T-cell (primary cell): ENCODE measurements at regions not wholly inside any gene's neighbourhood (a gene's known extent, or its start where the extent isn't known, plus 50 kb on each side); places are given as distances from the start of the nearest gene placed in this dataset.

ENCODE experiments used
- ATAC-seq, 4 experiments: fragments of 200-7000 bp in 3 of 4; fragments of 150-1000 bp in 1 of 4; cut with Tn5 transposase; replicated peaks in 1 of 4; 1 replicate in 3 of 4; 2 replicates in 1 of 4; pipeline ENCODE4 v1.10.0; 2021; ENCODE audit warnings: moderate library complexity in 3 of 4, mild to moderate bottlenecking in 2 of 4, moderate number of reproducible peaks in 1 of 4
- CTCF ChIA-PET, 2 donors: fragments of 300-600 bp; sonication (Branson Sonifier 250); formaldehyde crosslinking; loops; one replicate each; lab custom pipeline; 2022; ENCODE audit warnings: antibody characterized with exemption in 2 of 2; lab: Charles Lee
- POLR2A ChIA-PET, 2 donors: fragments of 300-600 bp; sonication (Branson Sonifier 250); formaldehyde crosslinking; loops; one replicate each; lab custom pipeline; 2022; ENCODE audit warnings: antibody characterized with exemption in 2 of 2; lab: Charles Lee
- DNase-seq, 35 experiments: peaks; one replicate each; pipeline versions ENCODE4 v3.0.0 to v3.0.0-alpha.2; 2013 to 2023
- H3K27ac ChIP-seq: one replicate; pipeline ENCODE4 v1.5.1; 2013; ENCODE audit warnings: low read length
- H3K27me3 ChIP-seq, 2 experiments: replicated peaks in 1 of 2; 1 replicate in 1 of 2; 2 replicates in 1 of 2; pipeline versions ENCODE4 v1.6.1 to v1.7.0; 2013; ENCODE audit warnings: low read length in 1 of 2, mixed read lengths in 1 of 2; ENCODE audit not compliant: control insufficient read depth in 2 of 2, insufficient read depth in 2 of 2; ENCODE audit errors: extremely low read depth in 1 of 2
- H3K36me3 ChIP-seq, 2 donors: 1 replicate in 1 of 2; 2 replicates in 1 of 2; pipeline versions ENCODE4 v1.6.1 to v1.7.0; 2013; ENCODE audit warnings: low read length in 1 of 2; ENCODE audit not compliant: control insufficient read depth in 2 of 2, insufficient read depth in 1 of 2; ENCODE audit errors: extremely low read depth in 1 of 2
- H3K4me1 ChIP-seq, 2 experiments: 1 replicate in 1 of 2; 2 replicates in 1 of 2; pipeline versions ENCODE4 v1.6.1 to v1.7.0; 2013; ENCODE audit warnings: low read length in 2 of 2, mixed read lengths in 1 of 2; ENCODE audit not compliant: insufficient read depth in 2 of 2, control insufficient read depth in 1 of 2; ENCODE audit errors: extremely low read depth in 1 of 2
- H3K4me3 ChIP-seq, 2 donors: 1 replicate in 1 of 2; 2 replicates in 1 of 2; pipeline versions ENCODE4 v1.5.1 to v1.7.0; 2013; ENCODE audit warnings: mild to moderate bottlenecking in 2 of 2, low read length in 1 of 2, moderate library complexity in 1 of 2; ENCODE audit not compliant: control insufficient read depth in 1 of 2; ENCODE audit errors: extremely low read depth in 1 of 2
- H3K9me3 ChIP-seq: 2 replicates; pipeline ENCODE4 v1.7.0; 2013
- H3K27ac Mint-ChIP-seq, 2 donors: one replicate each; pipeline ENCODE4 v1.8.0; 2020 to 2021; ENCODE audit warnings: mild to moderate bottlenecking in 2 of 2, mixed read lengths in 2 of 2
- H3K27me3 Mint-ChIP-seq, 2 donors: one replicate each; pipeline ENCODE4 v1.8.0; 2021 to 2022; ENCODE audit warnings: mixed read lengths in 2 of 2
- H3K36me3 Mint-ChIP-seq: one replicate; pipeline ENCODE4 v1.8.0; 2021; ENCODE audit warnings: mixed read lengths
- H3K4me1 Mint-ChIP-seq, 3 donors: one replicate each; pipeline ENCODE4 v1.8.0; 2020 to 2022; ENCODE audit warnings: mixed read lengths in 3 of 3, mild to moderate bottlenecking in 1 of 3
- H3K4me3 Mint-ChIP-seq, 3 donors: one replicate each; pipeline ENCODE4 v1.8.0; 2020 to 2022; ENCODE audit warnings: mild to moderate bottlenecking in 3 of 3, mixed read lengths in 3 of 3, moderate library complexity in 3 of 3
- H3K9me3 Mint-ChIP-seq, 3 donors: one replicate each; pipeline ENCODE4 v1.8.0; 2020 to 2022; ENCODE audit warnings: mixed read lengths in 3 of 3
- WGBS: methylation state at CpG from one replicate; pipeline ENCODE4 v1.1.5; 2013; ENCODE audit warnings: missing lambda C conversion rate; ENCODE audit not compliant: insufficient coverage; 5-methylcytosine and 5-hydroxymethylcytosine counted together

- CTCF ChIA-PET: no interaction called here
- H3K27me3 Mint-ChIP-seq: no peaks in the 10 kb centered on the region
- POLR2A ChIA-PET: no interaction called here
- H3K4me3 Mint-ChIP-seq: no peak overlapping the region
- no peak overlapping the region for H3K4me3 ChIP-seq
- no peaks in the 10 kb centered on the region for H3K4me1 Mint-ChIP-seq
- H3K27me3 ChIP-seq: no peaks in the 10 kb centered on the region
- no peak for DNase-seq
- H3K4me1 ChIP-seq: no peaks in the 10 kb centered on the region
- H3K9me3 ChIP-seq: no peaks in the 10 kb centered on the region
- no peaks in the 10 kb centered on the region for H3K36me3 Mint-ChIP-seq
- H3K36me3 ChIP-seq: no peaks in the 10 kb centered on the region
- 96% methylated on average over 3 of the region's 4 CpGs for WGBS
- peaks cover 0 to 8% (median 7%) of the 10 kb centered on the region in 3 donors for H3K9me3 Mint-ChIP-seq
- ATAC-seq: no peak
- H3K27ac Mint-ChIP-seq: no peak overlapping the region
- no peak overlapping the region for H3K27ac ChIP-seq
Observed at GRCh38 chr19:31759359-31759758, 410.1 kb upstream of the TSHZ3 start.

GRCh38 chr19:31761281-31761913, 412.2 kb upstream of the TSHZ3 start:
- Mint-ChIP-seq H3K4me1 (no peaks in the 10 kb centered on the region), H3K9me3 (peaks cover 0 to 19% (median 4%) of the 10 kb centered on the region in 3 donors), H3K27ac (no peak overlapping the region), H3K27me3 (no peaks in the 10 kb centered on the region), H3K4me3 (no peak overlapping the region), H3K36me3 (no peaks in the 10 kb centered on the region)
- DNase-seq (no peak), ATAC-seq (no peak)
- H3K4me1 ChIP-seq: no peaks in the 10 kb centered on the region
- H3K36me3 ChIP-seq: no peaks in the 10 kb centered on the region
- POLR2A ChIA-PET: no interaction called here
- no peaks in the 10 kb centered on the region for H3K9me3 ChIP-seq
- 70% methylated on average over 11 of the region's 15 CpGs for WGBS
- H3K27ac ChIP-seq: no peak overlapping the region
- no peaks in the 10 kb centered on the region for H3K27me3 ChIP-seq
- CTCF ChIA-PET: no interaction called here
- no peak overlapping the region for H3K4me3 ChIP-seq

- DNase-seq (no peak), ATAC-seq (no peak)
- Histone ChIP-seq H3K4me3 (no peak overlapping the region), H3K27me3 (no peaks in the 10 kb centered on the region), H3K4me1 (no peaks in the 10 kb centered on the region), H3K27ac (no peak overlapping the region), H3K36me3 (no peaks in the 10 kb centered on the region), H3K9me3 (no peaks in the 10 kb centered on the region)
- Mint-ChIP-seq H3K9me3 (peaks cover 0 to 5% (median 5%) of the 10 kb centered on the region in 3 donors), H3K36me3 (no peaks in the 10 kb centered on the region), H3K27ac (no peak overlapping the region), H3K27me3 (peaks cover 0 to 2% of the 10 kb centered on the region in 2 donors), H3K4me3 (no peak overlapping the region), H3K4me1 (no peaks in the 10 kb centered on the region)
- ChIA-PET CTCF (no interaction called here), POLR2A (no interaction called here)
- WGBS: 90% methylated on average over 2 of the region's 4 CpGs
Observed at GRCh38 chr19:31770223-31770622, 421.0 kb upstream of the TSHZ3 start.

- H3K4me1 ChIP-seq: no peaks in the 10 kb centered on the region
- H3K27ac ChIP-seq: no peak overlapping the region
- DNase-seq: no peak
- Mint-ChIP-seq H3K36me3 (no peaks in the 10 kb centered on the region), H3K27me3 (no peaks in the 10 kb centered on the region), H3K4me1 (no peaks in the 10 kb centered on the region), H3K27ac (no peak overlapping the region), H3K9me3 (no peaks in the 10 kb centered on the region), H3K4me3 (no peak overlapping the region)
- WGBS: 92% methylated on average over 5 of the region's 5 CpGs
- H3K9me3 ChIP-seq: no peaks in the 10 kb centered on the region
- no peaks in the 10 kb centered on the region for H3K27me3 ChIP-seq
- ChIA-PET CTCF (no interaction called here), POLR2A (no interaction called here)
- no peak for ATAC-seq
- H3K36me3 ChIP-seq: no peaks in the 10 kb centered on the region
- H3K4me3 ChIP-seq: no peak overlapping the region
Observed at GRCh38 chr19:31772915-31773314, 423.7 kb upstream of the TSHZ3 start.

- Histone ChIP-seq H3K4me3 (no peak overlapping the region), H3K4me1 (no peaks in the 10 kb centered on the region), H3K9me3 (no peaks in the 10 kb centered on the region), H3K27me3 (no peaks in the 10 kb centered on the region), H3K27ac (no peak overlapping the region), H3K36me3 (no peaks in the 10 kb centered on the region)
- ChIA-PET POLR2A (no interaction called here), CTCF (no interaction called here)
- 33% methylated on average over 1 of the region's 4 CpGs for WGBS
- no peaks in the 10 kb centered on the region for H3K27me3 Mint-ChIP-seq
- no peak overlapping the region for H3K4me3 Mint-ChIP-seq
- no peak overlapping the region for H3K27ac Mint-ChIP-seq
- H3K9me3 Mint-ChIP-seq: peaks cover 0 to 3% (median 0%) of the 10 kb centered on the region in 3 donors
- no peaks in the 10 kb centered on the region for H3K4me1 Mint-ChIP-seq
- H3K36me3 Mint-ChIP-seq: no peaks in the 10 kb centered on the region
- ATAC-seq: no peak
- no peak for DNase-seq
Observed at GRCh38 chr19:31781542-31781941, 432.3 kb upstream of the TSHZ3 start.

- H3K27ac Mint-ChIP-seq: no peak overlapping the region
Observed at GRCh38 chr19:31783592-31783991, 434.4 kb upstream of the TSHZ3 start.

GRCh38 chr19:31784671-31785101, 435.4 kb upstream of the TSHZ3 start:
- WGBS: 82% methylated on average over 1 of the region's 3 CpGs
- H3K4me1 Mint-ChIP-seq: no peaks in the 10 kb centered on the region
- Histone ChIP-seq H3K27me3 (no peaks in the 10 kb centered on the region), H3K4me1 (no peaks in the 10 kb centered on the region), H3K9me3 (no peaks in the 10 kb centered on the region), H3K4me3 (no peak overlapping the region), H3K36me3 (no peaks in the 10 kb centered on the region), H3K27ac (no peak overlapping the region)
- CTCF ChIA-PET: no interaction called here
- no peak overlapping the region for H3K4me3 Mint-ChIP-seq
- no peaks in the 10 kb centered on the region for H3K27me3 Mint-ChIP-seq
- H3K27ac Mint-ChIP-seq: no peak overlapping the region
- no peaks in the 10 kb centered on the region for H3K36me3 Mint-ChIP-seq
- ATAC-seq: no peak
- H3K9me3 Mint-ChIP-seq: peaks cover 0 to 6% (median 4%) of the 10 kb centered on the region in 3 donors
- DNase-seq: no peak
- POLR2A ChIA-PET: no interaction called here

More at GRCh38 chr19:31783592-31783991, 434.4 kb upstream of the TSHZ3 start:
- ATAC-seq (no peak), DNase-seq (no peak)
- no peaks in the 10 kb centered on the region for H3K36me3 ChIP-seq
- Mint-ChIP-seq H3K4me1 (no peaks in the 10 kb centered on the region), H3K9me3 (peaks cover 0 to 3% (median 2%) of the 10 kb centered on the region in 3 donors), H3K4me3 (no peak overlapping the region), H3K36me3 (no peaks in the 10 kb centered on the region), H3K27me3 (no peaks in the 10 kb centered on the region)
- POLR2A ChIA-PET: no interaction called here
- H3K4me3 ChIP-seq: no peak overlapping the region
- no peaks in the 10 kb centered on the region for H3K9me3 ChIP-seq
- H3K27ac ChIP-seq: no peak overlapping the region
- CTCF ChIA-PET: no interaction called here
- WGBS: 79% methylated on average over 6 of the region's 9 CpGs
- no peaks in the 10 kb centered on the region for H3K4me1 ChIP-seq
- no peaks in the 10 kb centered on the region for H3K27me3 ChIP-seq
